COLO668 (cell line): ENCODE measurements at regions not wholly inside any gene's neighbourhood (a gene's known extent, or its start where the extent isn't known, plus 50 kb on each side); places are given as distances from the start of the nearest gene placed in this dataset.

Source experiments
- DNase-seq: peaks from one replicate; lab custom pipeline; 2025; ENCODE audit not compliant: unreplicated experiment; lab: John Stamatoyannopoulos, UW

GRCh38 chr2:239729681-239730566 lies 295.2 kb downstream of the NDUFA10 start:
- DNase-seq: no peak

- no peak for DNase-seq
Observed at GRCh38 chr2:239729151-239729550, 296.0 kb downstream of the NDUFA10 start.

GRCh38 chr2:239728751-239729150 lies 296.4 kb downstream of the NDUFA10 start:
- DNase-seq: no peak

GRCh38 chr2:239727776-239728600 lies 297.2 kb downstream of the NDUFA10 start:
- DNase-seq: no peak

GRCh38 chr2:239727182-239727775 lies 297.9 kb downstream of the NDUFA10 start:
- DNase-seq: peak; percentile 52

DNA sequence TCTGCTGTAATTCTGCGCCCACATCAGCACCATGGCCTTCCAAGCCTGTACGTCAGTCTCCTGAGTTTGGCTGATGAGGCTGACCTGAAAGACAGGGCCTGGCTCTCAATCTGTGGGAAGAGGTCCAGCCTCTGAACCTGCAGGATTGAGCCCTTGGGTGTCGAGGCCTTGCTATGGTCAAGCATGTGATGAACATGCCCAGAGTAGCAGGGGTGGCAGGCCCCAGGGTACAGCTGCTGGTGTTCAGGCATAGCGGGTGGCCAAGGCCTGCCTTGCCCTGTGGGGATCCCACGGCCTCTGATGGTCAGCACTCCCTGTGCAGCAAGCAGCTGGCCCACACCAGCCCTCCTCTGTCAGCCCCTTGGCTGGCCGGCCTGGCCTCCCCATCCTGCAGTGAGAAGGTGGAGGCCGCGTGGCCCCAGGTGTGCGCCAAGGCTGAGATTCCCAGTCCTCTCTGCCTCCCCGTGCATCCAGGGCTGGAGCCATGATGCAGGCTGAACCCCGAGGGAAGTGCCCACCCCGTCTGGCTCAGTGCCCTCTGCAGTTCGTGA lies 298.4 kb downstream of the NDUFA10 start:
- DNase-seq: peak; percentile 25

DNA sequence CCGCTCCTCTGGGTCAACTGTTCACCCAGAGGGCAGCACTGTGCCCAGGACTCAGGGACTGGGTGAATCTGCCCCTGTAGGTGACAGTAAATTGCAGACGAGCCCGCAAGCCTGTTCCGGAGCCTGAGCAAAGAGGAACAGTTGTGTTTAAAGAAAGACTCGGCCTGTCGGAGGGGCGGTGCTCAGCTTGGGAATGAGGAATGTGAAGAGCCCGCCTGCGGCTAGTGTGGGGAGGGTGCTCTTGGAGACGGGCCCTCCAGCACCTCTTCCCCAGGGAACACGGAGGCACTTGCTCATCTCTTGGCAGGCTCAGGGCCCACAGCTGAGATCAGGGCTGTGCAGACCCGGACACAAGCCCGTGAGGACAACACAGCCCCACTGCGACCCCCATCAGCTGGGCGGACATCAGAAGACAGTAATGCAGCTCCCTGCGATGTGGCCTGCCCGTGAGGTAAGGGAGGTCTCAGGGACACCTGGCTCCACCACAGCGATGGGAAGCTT lies 299.0 kb downstream of the NDUFA10 start:
- DNase-seq: no peak

- DNase-seq: no peak
Observed at GRCh38 chr2:239725551-239725890, 299.6 kb downstream of the NDUFA10 start.

GRCh38 chr2:239724851-239725550 lies 300.1 kb downstream of the NDUFA10 start:
- no peak for DNase-seq

GRCh38 chr2:239724194-239724849 lies 300.8 kb downstream of the NDUFA10 start:
- no peak for DNase-seq

GRCh38 chr2:239723486-239724193 lies 301.5 kb downstream of the NDUFA10 start:
- no peak for DNase-seq

GRCh38 chr2:239722760-239723470 lies 302.2 kb downstream of the NDUFA10 start:
- no peak for DNase-seq

- no peak for DNase-seq
Observed at GRCh38 chr2:239721991-239722759, 303.0 kb downstream of the NDUFA10 start.

- no peak for DNase-seq
Observed at GRCh38 chr2:239721531-239721930, 303.6 kb downstream of the NDUFA10 start.

- no peak for DNase-seq
Observed at GRCh38 chr2:239720361-239721360, 304.5 kb downstream of the NDUFA10 start.

- no peak for DNase-seq
Observed at GRCh38 chr2:239719791-239720360, 305.3 kb downstream of the NDUFA10 start.
